ENCODE measurements at regions not wholly inside any gene's neighbourhood (a gene's known extent, or its start where the extent isn't known, plus 50 kb on each side); places are given as distances from the start of the nearest gene placed in this dataset.

DNA sequence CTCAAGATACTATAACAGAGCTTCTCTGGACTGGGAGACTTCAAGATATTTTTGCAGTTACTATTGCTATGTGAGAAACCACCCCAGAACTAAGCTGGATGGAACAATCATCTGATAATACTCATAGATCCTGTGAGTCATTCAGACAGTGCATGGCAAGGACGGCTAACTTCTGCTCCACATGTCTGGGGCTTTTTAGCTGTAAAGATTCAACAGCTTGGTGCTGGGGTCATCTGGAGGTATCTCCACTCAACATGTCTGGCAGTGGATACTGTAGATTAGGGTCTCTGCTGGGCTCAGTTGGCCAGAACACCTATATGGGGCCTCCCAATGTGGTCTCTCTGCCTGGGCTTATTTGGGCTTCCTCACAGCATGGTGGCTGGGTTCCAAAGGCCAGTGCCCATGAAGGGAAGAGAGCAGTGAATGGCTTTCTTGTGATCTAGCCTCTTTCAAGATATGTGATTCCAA, 117.3 kb upstream of the SLC7A14 start:
- CTCF ChIA-PET, result no interaction called here
- no peak for ATAC-seq
- H3K4me3 ChIP-seq (ENCODE audit: low read depth in 2 of 2, low read length in 2 of 2), result no peak overlapping the region

More for the DNA sequence above, 117.3 kb upstream of the SLC7A14 start:
- no peak for DNase-seq (ENCODE audit: low read depth, low spot score)
- no peaks in the 10 kb centered on the region for H3K9me3 ChIP-seq (ENCODE audit: control insufficient read depth, insufficient read depth, low read depth, low read length)
- in situ Hi-C loops (cut with HindIII; ENCODE audit: low pct_unique_long_range_greater_than_20kb, low sequenced_read_pairs) (no loop called here), intact Hi-C loops (cut with micrococcal nuclease; ENCODE audit: unreplicated experiment) (no loop called here)
- no TSS peak for BruUV-seq (replicated peaks)
- H3K27me3 ChIP-seq (ENCODE audit: control insufficient read depth, insufficient read depth, low read length), result no peaks in the 10 kb centered on the region
- POLR2A ChIA-PET, result no interaction called here
- TF ChIP-seq TCF7L2 (IDR thresholded peaks at IDR 0.05; ENCODE audit: low read depth, low read length), result no peak
- TF ChIP-seq SIN3A (IDR thresholded peaks at IDR 0.05; ENCODE audit: borderline replicate concordance, insufficient read depth, low read depth, low read length), result no peak
- TF ChIP-seq CTCF (IDR thresholded peaks at IDR 0.05), result no peak
- TF ChIP-seq POLR2AphosphoS5 (IDR thresholded peaks at IDR 0.05; ENCODE audit: low read depth, low read length), result no peak
- no peak for TF ChIP-seq REST (IDR thresholded peaks at IDR 0.05; ENCODE audit: insufficient read depth in 1 of 2, low read depth in 2 of 2, low read length in 1 of 2)
- no peak overlapping the region for H3K27ac ChIP-seq (ENCODE audit: low read length)
- no peaks in the 10 kb centered on the region for H3K4me1 ChIP-seq (ENCODE audit: control insufficient read depth, insufficient read depth, low read length)
- H3K36me3 ChIP-seq (ENCODE audit: control insufficient read depth, insufficient read depth, low read length), result no peaks in the 10 kb centered on the region

All from Panc1 (cell line).